AG04450 (cell line): ENCODE measurements at regions not wholly inside any gene's neighbourhood (a gene's known extent, or its start where the extent isn't known, plus 50 kb on each side); places are given as distances from the start of the nearest gene placed in this dataset.
A peak's percentile ranks its signal among the peaks of the same experiment; 100 is the strongest.

Experiments used
- CTCF ChIA-PET: fragments of 300-600, 350-600 bp; formaldehyde crosslinking; extraction: SDS; loops from one replicate; lab custom pipeline; 2022; ENCODE audit warnings: antibody characterized with exemption, inconsistent platforms; lab: Charles Lee
- POLR2A ChIA-PET: fragments of 350-600 bp; formaldehyde crosslinking; extraction: SDS; loops from one replicate; lab custom pipeline; 2021; ENCODE audit warnings: antibody characterized with exemption, inconsistent platforms; lab: Yijun Ruan, JAX
- DNase-seq: peaks from one replicate; pipeline ENCODE4 v3.0.0-alpha.2; 2011; ENCODE audit warnings: low read depth, low spot score
- H3K27ac ChIP-seq: one replicate; pipeline ENCODE4 v1.5.1; 2012; ENCODE audit warnings: low read depth, low read length, control low read depth
- H3K27me3 ChIP-seq: one replicate; pipeline ENCODE4 v1.6.0; 2012; ENCODE audit warnings: low read length; ENCODE audit not compliant: control insufficient read depth, insufficient read depth
- H3K4me3 ChIP-seq: 2 replicates; pipeline ENCODE4 v1.5.1; 2011; ENCODE audit warnings: mild to moderate bottlenecking, low read depth, low read length, control low read depth
- H3K9me3 ChIP-seq: 2 replicates; pipeline ENCODE4 v1.5.1; 2012; ENCODE audit warnings: low read length; ENCODE audit not compliant: control insufficient read depth, insufficient read depth
- CTCF ChIP-seq: IDR thresholded peaks from 2 replicates; pipeline ENCODE4 v1.5.1; 2011; ENCODE audit warnings: low read depth, low read length, control low read depth, inconsistent platforms

GRCh38 chr16:73302942-73303341, 255.0 kb upstream of the ZFHX3 start:
- no peak for DNase-seq
- Histone ChIP-seq H3K27me3 (peaks cover 6% of the 10 kb centered on the region), H3K27ac (no peak overlapping the region), H3K9me3 (no peaks in the 10 kb centered on the region), H3K4me3 (no peak overlapping the region)
- POLR2A ChIA-PET = no interaction called here
- CTCF ChIA-PET = no interaction called here
- no peak for TF ChIP-seq CTCF

- no peak for DNase-seq
- Histone ChIP-seq H3K27ac (no peak overlapping the region), H3K27me3 (peaks cover 3% of the 10 kb centered on the region), H3K9me3 (no peaks in the 10 kb centered on the region), H3K4me3 (no peak overlapping the region)
- ChIA-PET POLR2A (no interaction called here), CTCF (no interaction called here)
- no peak for TF ChIP-seq CTCF
These were observed 254.1 kb upstream of the ZFHX3 start for GRCh38 chr16:73301984-73302383.

GRCh38 chr16:73299346-73299745, 251.4 kb upstream of the ZFHX3 start:
- DNase-seq = no peak
- peaks cover 3% of the 10 kb centered on the region for H3K27me3 ChIP-seq
- ChIA-PET CTCF (no interaction called here), POLR2A (no interaction called here)
- H3K27ac ChIP-seq = no peak overlapping the region
- no peak for TF ChIP-seq CTCF
- no peak overlapping the region for H3K4me3 ChIP-seq
- H3K9me3 ChIP-seq = no peaks in the 10 kb centered on the region

GRCh38 chr16:73298562-73298961, 250.6 kb upstream of the ZFHX3 start:
- ChIA-PET POLR2A (interaction anchor here (0.6 kb wide), 1 partner anchor 84 kb away, joined by 4 read pairs; no protein-coding TSS in a partner anchor), CTCF (no interaction called here)
- TF ChIP-seq CTCF = no peak
- H3K9me3 ChIP-seq = no peaks in the 10 kb centered on the region
- DNase-seq = peak; percentile 20
- H3K27me3 ChIP-seq = peaks cover 3% of the 10 kb centered on the region
- no peak overlapping the region for H3K4me3 ChIP-seq
- H3K27ac ChIP-seq = no peak overlapping the region

- CTCF ChIA-PET = no interaction called here
These were observed 242.3 kb upstream of the ZFHX3 start for GRCh38 chr16:73290258-73290657.

More at GRCh38 chr16:73290258-73290657, 242.3 kb upstream of the ZFHX3 start:
- DNase-seq = no peak
- TF ChIP-seq CTCF = no peak
- Histone ChIP-seq H3K27me3 (peaks cover 37% of the 10 kb centered on the region), H3K9me3 (peaks cover 7% of the 10 kb centered on the region; the same call in 1 of the 2 replicates), H3K27ac (no peak overlapping the region), H3K4me3 (no peak overlapping the region)
- POLR2A ChIA-PET = no interaction called here
